ENCODE measurements at regions not wholly inside any gene's neighbourhood (a gene's known extent, or its start where the extent isn't known, plus 50 kb on each side); places are given as distances from the start of the nearest gene placed in this dataset.

- Histone ChIP-seq H3K27ac (no peak overlapping the region), H3K4me3 (no peak overlapping the region), H3K27me3 (no peaks in the 10 kb centered on the region), H3K4me1 (no peaks in the 10 kb centered on the region), H3K9me3 (no peaks in the 10 kb centered on the region), H3K36me3 (no peaks in the 10 kb centered on the region)
- TF ChIP-seq CTCF (IDR thresholded peaks at IDR 0.05) (no peak), POLR2A (IDR thresholded peaks at IDR 0.05) (no peak), POLR2AphosphoS5 (IDR thresholded peaks at IDR 0.05; ENCODE audit: insufficient read depth in 1 of 2, low read depth in 1 of 2) (no peak)
- intact Hi-C loops (cut with DNase I) = no loop called here
- no peak for DNase-seq (ENCODE audit: extremely low spot score in 2 of 2)
Observed at GRCh38 chr1:164265232-164265631, 293.8 kb upstream of the PBX1 start.

- Histone ChIP-seq H3K4me1 (no peaks in the 10 kb centered on the region), H3K4me3 (no peak overlapping the region), H3K36me3 (no peaks in the 10 kb centered on the region), H3K27me3 (no peaks in the 10 kb centered on the region), H3K9me3 (no peaks in the 10 kb centered on the region), H3K27ac (no peak overlapping the region)
- DNase-seq (ENCODE audit: extremely low spot score in 2 of 2) = no peak
- intact Hi-C loops (cut with DNase I) = no loop called here
- no peak for TF ChIP-seq CTCF (IDR thresholded peaks at IDR 0.05)
- no peak for TF ChIP-seq POLR2AphosphoS5 (IDR thresholded peaks at IDR 0.05; ENCODE audit: insufficient read depth in 1 of 2, low read depth in 1 of 2)
- no peak for TF ChIP-seq POLR2A (IDR thresholded peaks at IDR 0.05)
Observed at GRCh38 chr1:164272156-164272555, 286.8 kb upstream of the PBX1 start.

- TF ChIP-seq POLR2AphosphoS5 (IDR thresholded peaks at IDR 0.05; ENCODE audit: insufficient read depth in 1 of 2, low read depth in 1 of 2) (no peak), CTCF (IDR thresholded peaks at IDR 0.05) (no peak), POLR2A (IDR thresholded peaks at IDR 0.05) (no peak)
- Histone ChIP-seq H3K36me3 (no peaks in the 10 kb centered on the region), H3K4me3 (no peak overlapping the region), H3K27ac (no peak overlapping the region), H3K4me1 (no peaks in the 10 kb centered on the region), H3K9me3 (no peaks in the 10 kb centered on the region), H3K27me3 (no peaks in the 10 kb centered on the region)
- no peak for DNase-seq (ENCODE audit: extremely low spot score in 2 of 2)
- intact Hi-C loops (cut with DNase I) = no loop called here
Observed at GRCh38 chr1:164296172-164296571, 262.8 kb upstream of the PBX1 start.

GRCh38 chr1:164308101-164308500 is 250.9 kb upstream of the PBX1 start:
- Histone ChIP-seq H3K27me3 (no peaks in the 10 kb centered on the region), H3K36me3 (no peaks in the 10 kb centered on the region), H3K4me1 (no peaks in the 10 kb centered on the region), H3K9me3 (no peaks in the 10 kb centered on the region), H3K27ac (no peak overlapping the region), H3K4me3 (no peak overlapping the region)
- TF ChIP-seq CTCF (IDR thresholded peaks at IDR 0.05) = no peak
- TF ChIP-seq POLR2AphosphoS5 (IDR thresholded peaks at IDR 0.05; ENCODE audit: insufficient read depth in 1 of 2, low read depth in 1 of 2) = no peak
- no peak for TF ChIP-seq POLR2A (IDR thresholded peaks at IDR 0.05)
- DNase-seq (ENCODE audit: extremely low spot score in 2 of 2) = no peak
- intact Hi-C loops (cut with DNase I) = no loop called here

GRCh38 chr1:164310166-164310565 is 248.8 kb upstream of the PBX1 start:
- H3K36me3 ChIP-seq = no peaks in the 10 kb centered on the region
- H3K27ac ChIP-seq = no peak overlapping the region
- no peak overlapping the region for H3K4me3 ChIP-seq
- intact Hi-C loops (cut with DNase I) = no loop called here
- no peak for TF ChIP-seq CTCF (IDR thresholded peaks at IDR 0.05)
- TF ChIP-seq POLR2AphosphoS5 (IDR thresholded peaks at IDR 0.05; ENCODE audit: insufficient read depth in 1 of 2, low read depth in 1 of 2) = no peak
- no peak for TF ChIP-seq POLR2A (IDR thresholded peaks at IDR 0.05)
- H3K9me3 ChIP-seq = no peaks in the 10 kb centered on the region
- no peaks in the 10 kb centered on the region for H3K27me3 ChIP-seq
- DNase-seq (ENCODE audit: extremely low spot score in 2 of 2) = no peak
- H3K4me1 ChIP-seq = no peaks in the 10 kb centered on the region
